GM12878 (cell line): ENCODE measurements at regions not wholly inside any gene's neighbourhood (a gene's known extent, or its start where the extent isn't known, plus 50 kb on each side); places are given as distances from the start of the nearest gene placed in this dataset.

Experiments
- ATAC-seq: fragments of 200-7000 bp; cut with Tn5 transposase; 3 replicates; pipeline ENCODE4 v1.9.1; 2020; ENCODE audit warnings: mild to moderate bottlenecking, moderate library complexity
- BruUV-seq: library from RNA; stranded (reverse); fragments of 400-500 nt; replicated peaks from 2 replicates; lab custom pipeline; 2021; lab: Mats Ljungman, UMichigan
- CTCF ChIA-PET: fragments of 300-600 bp; sonication (Branson Sonifier 250); formaldehyde crosslinking; extraction: SDS; loops from one replicate; lab custom pipeline; 2021; ENCODE audit warnings: inconsistent platforms; lab: Yijun Ruan, JAX
- POLR2A ChIA-PET: fragments of 350-600 bp; formaldehyde crosslinking; extraction: SDS; loops from one replicate; lab custom pipeline; 2021; ENCODE audit warnings: inconsistent platforms; lab: Charles Lee
- RAD21 ChIA-PET: fragments of 300-600 bp; sonication (Branson Sonifier 250); formaldehyde crosslinking; loops from one replicate; lab custom pipeline; 2023; ENCODE audit warnings: antibody characterized with exemption; ENCODE audit not compliant: unreplicated experiment; lab: Charles Lee
- SMC1A ChIA-PET: fragments of 300-600 bp; sonication (Branson Sonifier 250); formaldehyde crosslinking; loops from one replicate; lab custom pipeline; 2023; ENCODE audit not compliant: unreplicated experiment, uncharacterized antibody; lab: Charles Lee
- DNase-seq: peaks from one replicate; pipeline ENCODE4 v3.0.0-alpha.2; 2011; ENCODE audit warnings: low read depth, low spot score
- FAIRE-seq: peaks from 3 replicates; lab custom pipeline; 2011; peaks lifted over from hg19 to GRCh38; lab: Jason Lieb, UNC
- H2AFZ ChIP-seq: 2 replicates; pipeline ENCODE4 v1.6.0; 2011; ENCODE audit warnings: low read depth, low read length, control low read depth; ENCODE audit not compliant: control insufficient read depth
- H3K27ac ChIP-seq: 2 replicates; pipeline ENCODE4 v1.5.1; 2011; ENCODE audit warnings: control low read depth; ENCODE audit not compliant: control insufficient read depth, insufficient read depth
- H3K27me3 ChIP-seq, 2 experiments: replicated peaks in 1 of 2; 2 replicates each; pipeline versions ENCODE4 v1.6.0 to v1.6.1; 2011; ENCODE audit warnings: low read length in 1 of 2; ENCODE audit not compliant: control insufficient read depth in 2 of 2, insufficient read depth in 2 of 2
- H3K36me3 ChIP-seq, 2 experiments: 2 replicates each; pipeline ENCODE4 v1.5.1; 2011; ENCODE audit warnings: low read length in 1 of 2; ENCODE audit not compliant: control insufficient read depth in 2 of 2, insufficient read depth in 2 of 2
- H3K4me1 ChIP-seq: 2 replicates; pipeline ENCODE4 v1.6.1; 2011; ENCODE audit warnings: mild to moderate bottlenecking, low read length, moderate library complexity, mixed read lengths; ENCODE audit not compliant: control insufficient read depth, insufficient read depth
- H3K4me2 ChIP-seq: 2 replicates; pipeline ENCODE4 v1.6.0; 2011; ENCODE audit warnings: control low read depth; ENCODE audit not compliant: control insufficient read depth, insufficient read depth
- H3K4me3 ChIP-seq: fragments of 200-600 bp; sonication (generic); 2 replicates; pipeline ENCODE4 v1.5.1; 2016
- H3K79me2 ChIP-seq: 2 replicates; pipeline ENCODE4 v1.6.0; 2011; ENCODE audit warnings: low read length; ENCODE audit not compliant: control insufficient read depth, insufficient read depth
- H3K9ac ChIP-seq: 2 replicates; pipeline ENCODE4 v1.8.0; 2011; ENCODE audit warnings: low read length, control low read depth, mixed read lengths; ENCODE audit not compliant: control insufficient read depth, insufficient read depth
- H3K9me3 ChIP-seq: replicated peaks from 3 replicates; pipeline ENCODE4 v1.5.1; 2011; ENCODE audit warnings: mild to moderate bottlenecking, low read length; ENCODE audit not compliant: control insufficient read depth, insufficient read depth
- H4K20me1 ChIP-seq: 2 replicates; pipeline ENCODE4 v1.6.0; 2011; ENCODE audit not compliant: control insufficient read depth, insufficient read depth
- ATF7 ChIP-seq: fragments of 450-650 bp; IDR thresholded peaks from 2 replicates; pipeline ENCODE4 v1.6.1; 2016; ENCODE audit warnings: low read depth, mild to moderate bottlenecking
- CHD1 ChIP-seq: IDR thresholded peaks from 2 replicates; pipeline ENCODE4 v1.6.1; 2012; ENCODE audit warnings: low read depth, low read length, improper control_type of control experiment
- CHD2 ChIP-seq: IDR thresholded peaks from 2 replicates; pipeline ENCODE4 v1.6.1; 2011; ENCODE audit warnings: low read depth, low read length, improper control_type of control experiment, borderline replicate concordance
- ESRRA ChIP-seq: IDR thresholded peaks from 2 replicates; pipeline ENCODE4 v1.6.1; 2012; ENCODE audit warnings: mild to moderate bottlenecking, low read length, improper control_type of control experiment
- FOXK2 ChIP-seq: fragments of 450-650 bp; IDR thresholded peaks from 2 replicates; pipeline ENCODE4 v1.6.1; 2017; ENCODE audit warnings: mild to moderate bottlenecking, moderate library complexity
- IRF4 ChIP-seq: IDR thresholded peaks from 2 replicates; pipeline ENCODE4 v1.6.1; 2011; ENCODE audit warnings: low read depth, low read length
- KLF5 ChIP-seq: fragments of 450-650 bp; IDR thresholded peaks from 2 replicates; pipeline ENCODE4 v1.6.1; 2014; ENCODE audit warnings: mild to moderate bottlenecking; ENCODE audit not compliant: partially characterized antibody
- POLR2AphosphoS5 ChIP-seq: IDR thresholded peaks from 2 replicates; pipeline ENCODE4 v1.6.1; 2011; ENCODE audit warnings: mild to moderate bottlenecking, low read length, inconsistent platforms
- RAD21 ChIP-seq: IDR thresholded peaks from 2 replicates; pipeline ENCODE4 v1.6.1; 2011; ENCODE audit warnings: mild to moderate bottlenecking, low read depth, low read length, moderate library complexity; ENCODE audit not compliant: insufficient read depth
- RBBP5 ChIP-seq: fragments of 200-600 bp; sonication (generic); conservative IDR thresholded peaks from 2 replicates; pipeline ENCODE4 v1.6.1; 2016
- SMARCA5 ChIP-seq: fragments of 450-650 bp; IDR thresholded peaks from 2 replicates; pipeline ENCODE4 v1.6.1; 2017; ENCODE audit warnings: mild to moderate bottlenecking
- TCF3 ChIP-seq: IDR thresholded peaks from 2 replicates; pipeline ENCODE4 v1.6.1; 2012; ENCODE audit warnings: low read depth, mild to moderate bottlenecking, low read length, borderline replicate concordance; ENCODE audit not compliant: insufficient read depth
- YBX1 ChIP-seq: fragments of 450-650 bp; IDR thresholded peaks from 2 replicates; pipeline ENCODE4 v1.6.1; 2016; ENCODE audit warnings: antibody characterized with exemption
- ZNF384 ChIP-seq: IDR thresholded peaks from 2 replicates; pipeline ENCODE4 v1.6.1; 2012; ENCODE audit warnings: low read depth, mild to moderate bottlenecking, low read length, improper control_type of control experiment, borderline replicate concordance
- ZZZ3 ChIP-seq: IDR thresholded peaks from 2 replicates; pipeline ENCODE4 v1.6.1; 2011; ENCODE audit warnings: low read depth; ENCODE audit not compliant: control insufficient read depth, insufficient read length
- WGBS: methylation state at CpG from one replicate; pipeline ENCODE4 v1.1.6; 2016; ENCODE audit warnings: low lambda C conversion rate; ENCODE audit not compliant: insufficient replicate concordance, insufficient coverage; ENCODE audit errors: missing lambda C conversion rate; 5-methylcytosine and 5-hydroxymethylcytosine counted together
- in situ Hi-C: fragments of 300-500 bp; cut with MboI; formaldehyde crosslinking; loops from 9 replicates; pipeline ENCODE4 v1.14.3; 2018; ENCODE audit warnings: mixed read lengths
- intact Hi-C: fragments of 100-400 bp; cut with micrococcal nuclease; formaldehyde crosslinking; loops from one replicate; pipeline ENCODE4 v1.14.2; 2022; ENCODE audit not compliant: unreplicated experiment
- TF ChIP-seq, protein P1 (sequence below), 3 experiments: IDR thresholded peaks in 2 of 3; conservative IDR thresholded peaks in 1 of 3; 2 replicates each; pipeline ENCODE4 v1.5.1; 2011; ENCODE audit warnings: low read depth in 3 of 3, low read length in 3 of 3, mild to moderate bottlenecking in 3 of 3, control low read depth in 2 of 3, moderate library complexity in 2 of 3, inconsistent platforms in 1 of 3, mixed read lengths in 1 of 3; ENCODE audit not compliant: control insufficient read depth in 2 of 3, insufficient read depth in 1 of 3; ENCODE audit errors: extremely low read depth in 1 of 3
- TF ChIP-seq, protein P2 (sequence below): fragments of 450-650 bp; IDR thresholded peaks from 2 replicates; pipeline ENCODE4 v1.6.1; 2017; ENCODE audit warnings: antibody characterized with exemption, mild to moderate bottlenecking, moderate library complexity

DNA sequence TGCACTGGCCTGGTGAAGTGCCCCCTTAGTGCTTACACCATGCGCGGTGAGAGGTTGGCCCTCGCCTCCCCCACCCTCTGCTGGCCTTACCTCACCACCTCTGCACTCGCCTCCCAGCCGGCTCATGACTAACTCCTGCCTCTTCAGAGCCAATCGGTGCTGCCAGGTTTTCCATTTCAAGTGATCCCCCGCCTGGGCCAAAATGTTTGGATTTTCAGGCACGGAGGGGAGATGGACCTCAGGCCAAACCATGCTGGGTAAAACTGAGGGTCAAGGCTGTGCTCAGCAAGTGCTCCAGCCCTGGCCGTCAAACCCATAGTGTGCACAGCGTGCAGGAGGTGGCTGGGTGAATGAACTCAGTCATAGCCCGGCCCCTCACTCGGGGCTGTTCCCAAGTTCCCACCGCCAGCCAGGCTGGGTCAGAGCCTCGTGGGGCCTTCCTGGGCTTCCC lies 175.4 kb downstream of the SEC14L1 start (continued):
- TF ChIP-seq, protein P1, sequence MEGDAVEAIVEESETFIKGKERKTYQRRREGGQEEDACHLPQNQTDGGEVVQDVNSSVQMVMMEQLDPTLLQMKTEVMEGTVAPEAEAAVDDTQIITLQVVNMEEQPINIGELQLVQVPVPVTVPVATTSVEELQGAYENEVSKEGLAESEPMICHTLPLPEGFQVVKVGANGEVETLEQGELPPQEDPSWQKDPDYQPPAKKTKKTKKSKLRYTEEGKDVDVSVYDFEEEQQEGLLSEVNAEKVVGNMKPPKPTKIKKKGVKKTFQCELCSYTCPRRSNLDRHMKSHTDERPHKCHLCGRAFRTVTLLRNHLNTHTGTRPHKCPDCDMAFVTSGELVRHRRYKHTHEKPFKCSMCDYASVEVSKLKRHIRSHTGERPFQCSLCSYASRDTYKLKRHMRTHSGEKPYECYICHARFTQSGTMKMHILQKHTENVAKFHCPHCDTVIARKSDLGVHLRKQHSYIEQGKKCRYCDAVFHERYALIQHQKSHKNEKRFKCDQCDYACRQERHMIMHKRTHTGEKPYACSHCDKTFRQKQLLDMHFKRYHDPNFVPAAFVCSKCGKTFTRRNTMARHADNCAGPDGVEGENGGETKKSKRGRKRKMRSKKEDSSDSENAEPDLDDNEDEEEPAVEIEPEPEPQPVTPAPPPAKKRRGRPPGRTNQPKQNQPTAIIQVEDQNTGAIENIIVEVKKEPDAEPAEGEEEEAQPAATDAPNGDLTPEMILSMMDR (IDR thresholded peaks at IDR 0.05 in 2 of 3, conservative IDR thresholded peaks at IDR 0.05 in 1 of 3; ENCODE audit: control insufficient read depth in 2 of 3, extremely low read depth in 1 of 3, insufficient read depth in 1 of 3, low read depth in 3 of 3, low read length in 3 of 3) = no peak
- TF ChIP-seq ZNF384 (no peak), ATF7 (no peak), KLF5 (no peak), FOXK2 (no peak), CHD1 (no peak), RBBP5 (no peak), YBX1 (no peak), SMARCA5 (no peak), POLR2AphosphoS5 (no peak)

DNA sequence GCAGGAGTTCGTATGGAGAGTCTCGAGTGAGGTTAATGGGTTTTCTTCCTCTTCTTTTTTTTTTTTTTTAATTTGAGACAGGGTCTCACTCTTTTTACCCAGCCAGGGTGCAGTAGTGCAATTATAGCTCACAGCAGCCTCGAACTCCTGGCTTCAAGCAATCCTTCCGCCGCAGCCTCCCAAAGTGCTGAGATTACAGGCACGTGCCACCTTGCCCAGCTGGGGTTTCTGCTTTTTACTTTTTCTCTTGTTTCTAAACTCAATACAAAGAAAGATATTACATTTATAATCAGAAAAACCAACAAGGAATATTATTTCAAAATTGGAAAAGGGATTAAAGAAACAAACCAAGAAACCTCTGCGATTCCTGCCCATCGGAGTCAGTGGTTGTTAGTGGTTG lies 175.9 kb downstream of the SEC14L1 start:
- Histone ChIP-seq H3K4me2 (no peak overlapping the region), H3K4me3 (no peak overlapping the region), H3K4me1 (peaks cover 24% of the 10 kb centered on the region), H3K79me2 (peaks cover 19% of the 10 kb centered on the region), H3K36me3 (no peaks in the 10 kb centered on the region; a peak in 1 of 4 replicates), H3K27me3 (no peaks in the 10 kb centered on the region), H2AFZ (no peak overlapping the region), H3K9ac (no peak overlapping the region), H3K27ac (no peak overlapping the region), H4K20me1 (no peaks in the 10 kb centered on the region), H3K9me3 (no peaks in the 10 kb centered on the region)
- ChIA-PET CTCF (no interaction called here), RAD21 (no interaction called here), SMC1A (no interaction called here), POLR2A (interaction anchor here (0.7 to 1.4 kb wide), 2 partner anchors 9 to 128 kb away, joined by 4 read pairs; no protein-coding TSS in a partner anchor)
- ATAC-seq = no peak
- TF ChIP-seq, protein P2, sequence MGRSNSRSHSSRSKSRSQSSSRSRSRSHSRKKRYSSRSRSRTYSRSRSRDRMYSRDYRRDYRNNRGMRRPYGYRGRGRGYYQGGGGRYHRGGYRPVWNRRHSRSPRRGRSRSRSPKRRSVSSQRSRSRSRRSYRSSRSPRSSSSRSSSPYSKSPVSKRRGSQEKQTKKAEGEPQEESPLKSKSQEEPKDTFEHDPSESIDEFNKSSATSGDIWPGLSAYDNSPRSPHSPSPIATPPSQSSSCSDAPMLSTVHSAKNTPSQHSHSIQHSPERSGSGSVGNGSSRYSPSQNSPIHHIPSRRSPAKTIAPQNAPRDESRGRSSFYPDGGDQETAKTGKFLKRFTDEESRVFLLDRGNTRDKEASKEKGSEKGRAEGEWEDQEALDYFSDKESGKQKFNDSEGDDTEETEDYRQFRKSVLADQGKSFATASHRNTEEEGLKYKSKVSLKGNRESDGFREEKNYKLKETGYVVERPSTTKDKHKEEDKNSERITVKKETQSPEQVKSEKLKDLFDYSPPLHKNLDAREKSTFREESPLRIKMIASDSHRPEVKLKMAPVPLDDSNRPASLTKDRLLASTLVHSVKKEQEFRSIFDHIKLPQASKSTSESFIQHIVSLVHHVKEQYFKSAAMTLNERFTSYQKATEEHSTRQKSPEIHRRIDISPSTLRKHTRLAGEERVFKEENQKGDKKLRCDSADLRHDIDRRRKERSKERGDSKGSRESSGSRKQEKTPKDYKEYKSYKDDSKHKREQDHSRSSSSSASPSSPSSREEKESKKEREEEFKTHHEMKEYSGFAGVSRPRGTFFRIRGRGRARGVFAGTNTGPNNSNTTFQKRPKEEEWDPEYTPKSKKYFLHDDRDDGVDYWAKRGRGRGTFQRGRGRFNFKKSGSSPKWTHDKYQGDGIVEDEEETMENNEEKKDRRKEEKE = no peak
- TF ChIP-seq IRF4 = no peak
- TF ChIP-seq CHD2 = no peak
- TF ChIP-seq ESRRA = no peak
- TF ChIP-seq, protein P1 (IDR thresholded peaks at IDR 0.05 in 2 of 3, conservative IDR thresholded peaks at IDR 0.05 in 1 of 3; ENCODE audit: control insufficient read depth in 2 of 3, extremely low read depth in 1 of 3, insufficient read depth in 1 of 3, low read depth in 3 of 3, low read length in 3 of 3) = no peak
- TF ChIP-seq ZZZ3 = no peak
- no peak for TF ChIP-seq RAD21
- TF ChIP-seq TCF3 = no peak
- DNase-seq = no peak
- intact Hi-C loops = no loop called here
- FAIRE-seq = no peak
- 90% methylated on average over 8 of the region's 8 CpGs for WGBS
- no TSS peak for BruUV-seq
- in situ Hi-C loops = no loop called here
